Inflammatory macrophage treated with lipopolysaccharide for 4 hours (primary cell): ENCODE measurements at regions not wholly inside any gene's neighbourhood (a gene's known extent, or its start where the extent isn't known, plus 50 kb on each side); places are given as distances from the start of the nearest gene placed in this dataset.

Experiments used
- DNase-seq: peaks from one replicate; pipeline ENCODE4 v3.0.0-alpha.2; 2020

DNA sequence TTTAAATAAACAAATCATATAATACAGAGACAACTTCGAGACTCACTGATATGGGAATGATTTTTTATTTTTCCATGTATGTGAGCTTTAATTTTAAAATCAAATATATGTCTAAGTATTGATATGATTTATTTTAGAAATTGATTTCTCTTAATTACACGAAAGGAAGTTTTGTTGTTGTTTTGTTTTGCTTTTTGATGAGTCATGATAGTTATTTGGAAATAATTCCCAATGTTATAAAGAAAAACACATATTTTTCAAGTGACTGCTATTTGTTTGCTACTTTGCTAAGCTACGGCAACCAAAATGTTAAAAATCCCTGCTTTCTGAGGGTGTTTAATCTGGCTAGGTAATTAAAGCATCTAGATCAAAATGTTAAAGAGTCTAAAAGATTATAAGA lies 2139.4 kb upstream of the TENM3 start:
- DNase-seq = no peak

DNA sequence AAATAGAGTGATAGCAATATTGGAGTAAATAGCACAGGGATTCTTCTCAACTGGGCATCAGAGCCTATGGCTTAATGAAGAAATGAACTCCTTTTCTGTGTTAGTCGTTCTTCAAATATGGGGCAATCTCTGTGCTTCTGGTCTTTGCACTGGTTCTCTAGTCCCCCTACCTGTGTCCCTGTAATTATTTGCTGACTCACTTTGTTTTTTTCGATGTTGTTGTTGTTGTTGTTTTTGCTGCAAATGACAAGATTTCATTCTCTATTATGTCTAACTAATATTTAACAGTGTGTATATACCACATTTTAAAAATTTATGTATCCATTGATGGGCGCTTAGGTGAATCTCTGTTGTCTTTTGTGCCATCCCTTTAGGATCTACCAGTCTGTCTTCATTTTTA lies 2137.8 kb upstream of the TENM3 start:
- DNase-seq = no peak

DNA sequence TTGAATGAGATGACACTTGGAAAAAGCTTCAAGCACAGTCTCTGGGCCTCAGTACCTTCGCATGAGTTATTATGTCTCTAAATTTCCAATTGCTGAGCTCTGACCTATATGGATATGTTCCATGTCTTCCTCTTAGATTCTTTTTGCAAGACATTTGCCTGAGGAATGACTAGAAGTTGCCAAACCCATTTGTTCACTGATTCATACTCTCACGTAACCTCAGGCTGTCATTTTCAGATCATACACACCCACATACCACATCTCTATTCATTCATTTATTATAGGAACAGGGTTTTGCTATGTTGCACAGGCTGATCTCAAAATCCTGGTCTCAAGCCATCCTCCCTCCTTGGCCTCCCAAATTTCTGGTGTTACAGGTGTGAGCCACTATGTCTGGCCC lies 2137.1 kb upstream of the TENM3 start:
- DNase-seq = no peak

DNA sequence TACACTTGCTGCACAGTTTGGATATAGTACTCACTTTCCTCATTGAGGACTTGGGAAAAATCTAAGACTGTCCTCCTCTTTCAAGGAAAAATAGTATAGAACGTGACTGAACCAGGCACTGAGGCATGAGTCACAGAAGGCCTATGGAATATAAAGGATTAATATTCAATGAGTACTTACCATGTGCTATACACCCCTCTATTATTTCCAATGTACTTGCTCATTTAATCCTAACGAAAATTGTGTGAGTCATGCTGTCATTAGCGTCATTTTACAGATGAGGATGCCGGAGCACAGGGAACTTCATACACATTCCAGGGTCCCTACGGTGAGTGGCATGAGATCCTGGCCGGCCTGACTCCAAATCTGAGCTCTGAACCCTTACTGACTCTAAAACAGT lies 2136.2 kb upstream of the TENM3 start:
- no peak for DNase-seq

DNA sequence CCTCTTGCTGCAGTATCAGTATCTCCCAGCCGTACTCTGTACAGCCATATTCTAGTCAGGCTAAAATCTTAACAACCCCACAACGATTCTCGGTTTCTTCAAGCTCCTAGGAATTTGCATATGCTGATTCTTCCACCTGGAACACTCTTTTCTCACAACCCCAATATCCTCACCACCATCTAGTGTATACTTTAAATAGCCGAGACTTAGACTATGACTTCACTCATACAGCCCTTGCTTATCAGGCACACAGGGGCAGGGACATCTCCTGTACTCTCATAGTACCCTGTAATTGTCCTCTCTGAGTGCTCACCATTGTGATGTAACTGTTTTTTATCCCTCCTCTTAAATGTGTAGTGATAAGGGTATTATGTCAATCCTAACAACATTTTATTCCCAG lies 2126.4 kb upstream of the TENM3 start:
- DNase-seq = no peak

DNA sequence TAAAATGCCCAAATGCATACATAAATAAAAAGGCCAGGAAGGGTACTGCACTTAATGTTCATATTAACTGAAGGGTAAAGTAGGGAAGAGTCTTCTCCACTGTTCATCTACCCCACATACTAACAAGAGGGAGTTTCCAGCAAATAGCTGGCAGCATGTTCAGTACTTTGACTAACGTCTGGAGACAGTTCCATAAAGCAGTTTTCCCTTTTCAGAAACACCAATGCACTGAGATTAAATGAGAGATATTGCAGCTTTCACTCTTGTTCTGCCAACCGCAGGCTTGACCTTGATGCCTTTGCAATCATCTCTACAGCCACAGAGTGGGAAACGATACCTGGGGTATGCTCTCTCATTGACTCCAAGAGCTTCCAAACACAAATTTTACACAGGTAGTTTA lies 2123.1 kb upstream of the TENM3 start:
- no peak for DNase-seq

DNA sequence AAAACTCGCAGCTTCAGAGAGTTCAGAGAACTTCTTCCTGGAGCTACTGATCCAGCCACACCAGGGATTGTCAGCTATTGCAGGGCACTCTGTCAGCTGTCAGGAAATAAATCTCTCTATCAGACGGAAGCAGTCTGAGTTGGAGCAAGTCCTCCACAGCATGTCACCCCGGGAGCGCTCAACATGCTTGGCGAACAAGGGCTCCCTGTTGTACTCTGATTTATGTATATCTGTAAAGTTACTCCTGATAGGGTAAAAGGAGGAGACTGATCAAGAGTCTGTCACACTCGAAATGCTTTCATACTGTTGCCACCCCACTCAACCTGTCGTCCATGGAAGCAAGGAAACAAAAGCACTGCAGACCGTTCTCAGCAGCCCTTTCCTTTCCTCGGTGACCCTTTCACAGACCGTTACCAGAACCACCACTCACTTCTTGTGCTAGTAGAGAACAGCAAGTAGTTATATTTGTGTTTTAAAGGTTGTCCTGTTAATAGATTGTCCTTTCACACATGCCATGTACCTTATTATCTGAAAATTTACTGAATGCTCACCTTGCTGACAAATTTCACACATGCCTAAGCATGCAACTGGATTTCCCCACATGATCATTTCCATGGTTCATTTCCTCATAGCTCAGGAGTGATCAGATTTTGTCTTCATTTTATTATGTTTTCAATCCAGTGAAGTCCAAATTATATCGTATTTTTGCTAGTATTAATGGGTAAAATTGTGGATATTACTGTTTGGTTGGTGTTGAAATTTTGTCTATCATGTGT lies 2108.9 kb upstream of the TENM3 start:
- DNase-seq = peak; percentile 16

DNA sequence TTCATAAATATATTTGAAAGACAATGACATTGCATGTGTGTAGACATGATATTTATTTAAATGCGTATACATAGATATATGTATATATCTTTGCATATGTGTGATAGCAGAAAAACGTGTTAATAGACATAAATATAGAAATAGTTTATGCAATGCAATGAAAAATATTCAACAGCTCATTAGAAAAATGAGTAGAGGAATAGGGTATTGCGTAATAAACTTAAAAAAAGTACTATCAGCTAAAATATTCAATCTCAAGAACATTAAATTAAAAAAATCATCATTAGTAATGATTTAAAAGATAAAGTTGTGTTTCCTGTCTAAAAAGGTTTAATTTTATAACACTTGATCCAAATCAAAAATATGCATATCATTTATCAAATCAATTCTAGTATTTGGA lies 2101.5 kb upstream of the TENM3 start:
- DNase-seq = no peak

DNA sequence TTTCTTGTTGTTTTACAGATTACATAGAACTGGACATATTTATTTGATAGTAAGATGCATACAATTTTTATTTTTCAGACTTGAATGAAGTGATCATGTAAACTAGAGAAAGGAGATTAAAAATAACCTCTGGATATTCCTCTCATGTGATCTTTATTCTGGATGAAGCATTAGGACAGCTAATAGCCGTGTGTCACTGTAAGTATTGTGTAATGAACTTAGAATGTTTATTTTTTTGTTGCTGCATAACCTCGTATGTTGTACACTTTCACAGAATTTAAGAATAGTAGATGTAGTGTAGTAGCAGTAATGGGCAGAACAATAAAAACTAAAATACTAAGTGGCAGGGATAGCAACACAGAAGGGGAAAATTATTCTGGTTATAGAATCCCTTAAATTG lies 2094.5 kb upstream of the TENM3 start:
- no peak for DNase-seq

DNA sequence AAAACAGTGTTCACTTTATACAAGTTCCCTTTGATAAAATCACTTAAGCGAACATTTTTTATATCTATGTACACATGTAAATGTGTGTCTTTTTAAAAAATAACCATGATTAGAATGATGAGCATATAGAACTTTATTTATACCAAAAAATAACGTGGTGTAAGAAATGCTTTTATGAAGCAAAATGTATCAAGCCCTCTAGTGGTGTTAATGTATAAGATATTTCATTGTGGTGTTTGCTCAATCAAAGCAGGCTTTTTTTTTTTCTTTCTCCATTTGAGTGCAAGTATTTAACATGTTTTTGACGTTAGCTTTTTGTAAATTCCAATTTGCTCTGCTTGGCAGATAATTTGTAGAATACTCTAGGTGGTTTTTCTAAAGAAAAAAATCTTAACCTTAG lies 2092.4 kb upstream of the TENM3 start:
- peak; percentile 18 for DNase-seq

DNA sequence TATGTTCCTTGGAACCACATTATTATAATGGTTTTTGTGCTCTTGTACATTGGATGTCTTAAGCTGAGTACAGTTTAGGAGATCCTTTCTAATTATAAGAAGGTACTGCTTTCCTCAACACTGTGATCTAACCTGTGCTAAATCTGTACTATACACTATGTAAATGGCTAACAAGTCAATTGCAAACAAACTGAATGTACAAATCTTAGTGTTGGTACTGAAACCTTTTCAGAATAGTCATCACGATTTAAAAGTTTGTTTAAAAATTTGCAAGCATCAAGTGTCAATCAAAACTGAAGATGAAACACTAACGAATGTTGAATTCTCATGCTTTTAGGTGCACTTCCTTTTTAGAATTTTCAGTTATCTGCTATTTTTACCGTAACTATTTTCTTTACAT lies 2090.4 kb upstream of the TENM3 start:
- DNase-seq = no peak

DNA sequence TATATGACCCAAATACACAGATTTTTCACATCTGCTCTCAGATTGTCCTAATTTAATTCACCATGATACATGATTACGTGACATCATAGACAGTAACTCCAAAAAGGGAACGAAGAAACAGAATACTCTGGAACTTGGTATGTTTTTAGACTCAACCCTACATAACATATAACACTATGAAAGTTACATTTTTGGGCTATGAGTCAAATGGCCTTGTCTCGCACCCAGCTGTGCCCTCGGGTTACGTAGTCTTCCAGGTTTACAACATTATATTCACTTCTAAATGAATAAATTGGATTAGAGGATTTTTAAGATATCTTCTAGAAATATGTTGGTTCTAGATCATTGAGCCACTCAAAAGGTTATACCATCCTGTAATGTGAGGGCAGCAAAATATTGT lies 2089.6 kb upstream of the TENM3 start:
- no peak for DNase-seq

DNA sequence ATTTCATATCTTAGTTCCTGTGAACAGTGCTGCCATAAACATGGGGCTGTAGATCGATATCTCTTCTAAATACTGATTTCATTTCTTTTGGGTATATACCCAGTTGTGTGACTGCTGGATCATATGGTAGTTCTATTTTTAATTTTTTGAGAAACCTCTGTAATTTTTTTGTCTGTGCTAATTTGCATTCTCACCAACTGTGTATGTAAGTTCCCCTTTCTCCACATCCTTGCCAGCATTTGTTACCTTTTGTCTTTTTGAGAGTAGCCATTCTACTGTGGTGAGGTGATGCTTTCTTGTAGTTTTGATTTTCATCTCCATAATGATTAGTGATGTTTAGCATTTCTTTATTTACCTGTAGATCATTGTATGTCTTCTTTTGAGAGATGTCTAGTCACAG lies 2086.5 kb upstream of the TENM3 start:
- no peak for DNase-seq

DNA sequence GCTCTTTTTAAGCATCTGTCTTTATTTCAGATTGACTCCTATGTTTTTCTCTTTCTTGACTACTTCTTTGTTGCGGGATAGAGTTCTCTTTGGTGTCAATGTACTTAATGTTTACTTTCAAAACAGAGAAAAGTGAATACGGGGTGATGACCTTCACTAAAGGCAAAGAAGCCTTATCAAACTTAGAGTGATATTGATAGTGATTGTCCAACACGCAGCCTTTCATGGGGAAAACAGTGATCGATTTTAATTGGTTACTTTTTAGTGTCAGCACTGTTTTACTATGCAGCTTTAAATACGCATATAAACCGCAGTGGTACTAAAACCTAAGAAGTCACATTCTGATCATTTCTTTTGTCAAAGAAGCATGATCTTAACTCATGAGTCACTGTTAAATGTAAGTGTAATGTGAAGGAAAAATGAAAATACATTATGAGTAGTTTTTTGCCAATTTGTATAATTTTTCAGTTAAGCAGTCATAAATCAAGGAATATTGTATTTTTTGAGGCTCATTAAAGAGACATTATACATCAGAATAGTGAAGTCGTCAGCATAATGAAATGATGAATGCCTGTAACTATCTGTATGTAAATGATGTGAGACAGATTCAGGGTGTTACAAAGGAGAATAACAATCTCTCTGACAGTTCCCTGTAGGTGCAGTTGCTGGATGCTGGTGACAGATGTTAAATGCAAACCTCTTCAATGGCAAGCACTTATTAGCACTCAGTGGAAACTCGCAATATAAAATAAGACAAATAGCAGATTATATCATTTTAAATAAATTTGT lies 2082.8 kb upstream of the TENM3 start:
- no peak for DNase-seq

DNA sequence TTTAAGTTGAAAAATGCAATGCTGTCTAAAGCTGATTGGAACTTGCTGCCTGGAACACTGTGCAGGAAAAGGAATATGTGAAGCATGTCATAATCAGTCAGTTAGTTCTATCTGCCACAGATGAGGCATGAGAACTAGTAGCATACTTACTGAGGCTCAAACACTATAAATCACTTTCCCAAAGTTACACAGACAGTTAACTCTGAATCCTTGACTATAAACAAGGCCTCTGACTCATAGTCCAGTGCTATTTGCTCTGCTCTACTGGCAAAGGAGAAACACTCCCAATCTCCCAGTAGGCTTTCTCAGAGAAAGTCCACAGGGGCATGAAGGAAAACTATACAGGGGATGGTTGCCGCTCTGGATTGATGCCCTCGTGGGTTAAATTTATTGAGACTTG lies 2078.4 kb upstream of the TENM3 start:
- no peak for DNase-seq

DNA sequence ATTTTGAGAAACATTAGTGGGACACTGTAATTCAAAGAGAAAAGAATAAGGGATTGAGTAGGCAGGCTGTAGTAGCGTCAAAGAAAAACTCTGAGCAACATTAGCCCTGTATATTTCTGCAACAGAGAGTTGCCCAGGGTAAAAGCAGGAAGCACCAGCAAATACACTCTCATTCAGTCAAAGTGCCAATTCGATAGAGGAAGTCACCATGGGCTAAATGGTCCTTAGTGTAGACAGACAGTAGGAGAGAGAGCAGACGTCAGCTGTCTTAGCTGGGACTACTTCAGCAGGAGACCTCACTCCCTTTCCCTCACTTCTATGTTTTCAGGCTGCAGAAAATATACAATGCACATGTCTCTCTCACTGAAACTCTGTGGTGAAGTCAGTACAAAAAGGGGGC lies 2073.8 kb upstream of the TENM3 start:
- DNase-seq = no peak

DNA sequence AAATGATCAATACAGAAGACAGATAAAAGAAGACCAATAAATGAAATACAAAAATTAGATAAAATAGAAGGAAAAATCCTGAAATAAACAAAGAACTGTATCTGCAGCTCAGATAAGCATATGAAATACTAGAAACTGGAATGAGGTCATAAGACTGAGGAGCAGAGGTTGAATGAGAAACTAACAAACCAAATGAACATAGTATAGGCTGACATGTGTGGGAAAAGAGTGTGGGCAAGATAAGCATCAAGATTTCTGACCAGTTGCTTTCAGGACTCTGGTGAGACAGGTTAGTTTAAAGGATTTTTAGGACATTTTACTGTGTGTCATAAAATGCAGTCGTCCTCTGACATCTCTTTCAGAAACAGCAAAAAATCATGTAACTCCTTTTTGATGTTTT lies 2073.2 kb upstream of the TENM3 start:
- no peak for DNase-seq

DNA sequence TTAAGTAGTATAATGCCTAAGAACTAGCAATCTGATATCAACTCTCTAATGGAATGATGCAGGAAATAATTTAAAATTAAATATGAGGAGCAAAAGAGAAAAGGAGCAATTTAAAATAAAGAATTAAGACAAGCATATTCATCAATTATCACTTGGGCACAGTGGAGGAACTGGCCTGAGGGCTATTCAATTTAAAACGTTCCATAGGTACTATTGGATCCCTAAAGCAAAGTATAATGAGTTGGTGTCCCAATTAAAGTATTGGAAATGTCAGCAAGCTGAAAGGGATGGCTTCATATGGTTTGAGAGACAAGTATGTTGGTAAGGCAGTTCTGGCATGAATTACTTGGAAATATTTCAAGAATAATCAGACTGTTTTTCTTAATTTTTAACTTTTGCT lies 2064.1 kb upstream of the TENM3 start:
- no peak for DNase-seq

DNA sequence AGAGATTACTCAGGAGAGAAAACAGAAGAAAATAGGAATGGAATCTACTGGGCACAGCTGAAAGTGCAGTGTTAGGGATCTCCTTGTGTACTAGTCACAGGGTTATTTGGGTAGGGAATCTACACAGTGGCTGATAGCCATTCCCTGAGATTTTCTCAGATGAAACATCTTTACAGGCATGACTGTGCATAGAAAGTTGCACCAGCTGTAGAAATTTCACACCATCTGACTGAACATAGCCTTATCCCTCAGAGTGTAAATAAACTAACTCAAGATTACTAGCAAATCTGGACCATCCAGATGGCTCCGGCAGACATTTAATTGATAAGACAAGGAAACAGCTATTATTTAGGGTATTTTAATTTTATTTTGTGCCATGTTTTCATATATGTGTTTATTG lies 2053.5 kb upstream of the TENM3 start:
- no peak for DNase-seq

DNA sequence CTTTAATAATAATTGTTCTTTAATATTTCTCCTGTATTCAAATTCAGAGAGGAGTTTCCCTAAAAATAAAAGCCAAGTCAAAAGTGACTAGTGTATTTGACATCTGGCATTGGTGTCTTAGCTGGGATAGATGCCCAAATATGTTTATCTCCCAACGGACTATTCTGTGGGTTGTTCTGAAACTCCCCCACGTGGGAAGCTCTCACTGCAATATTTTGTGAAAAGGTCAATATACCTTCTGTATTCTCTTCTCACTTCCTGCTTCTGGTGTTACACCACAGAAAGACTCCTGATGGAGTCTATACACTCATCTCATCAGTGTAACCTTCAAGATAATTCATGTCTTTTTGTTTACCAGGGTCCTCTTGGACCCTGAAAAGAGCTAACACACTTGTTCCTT lies 2052.8 kb upstream of the TENM3 start:
- no peak for DNase-seq

DNA sequence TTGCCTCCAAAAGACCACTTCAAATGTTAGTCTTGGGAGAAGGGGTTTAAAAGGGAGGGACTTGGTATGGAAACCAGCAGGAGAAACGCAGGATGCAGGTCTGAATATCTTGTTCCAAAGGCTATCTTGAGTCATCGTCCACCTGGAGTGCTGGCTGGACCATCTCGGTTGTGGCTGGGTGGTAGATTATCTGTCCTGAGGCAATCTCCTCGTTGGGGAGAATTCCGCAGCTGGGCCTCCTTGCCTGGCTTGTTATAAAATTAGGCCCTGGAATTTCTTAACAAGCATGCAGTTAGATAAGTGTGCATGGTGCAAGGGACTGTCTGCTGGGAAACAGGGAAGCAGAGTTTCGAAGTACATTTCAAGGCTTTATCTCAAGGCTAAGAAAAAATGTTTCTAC lies 2045.7 kb upstream of the TENM3 start:
- no peak for DNase-seq

DNA sequence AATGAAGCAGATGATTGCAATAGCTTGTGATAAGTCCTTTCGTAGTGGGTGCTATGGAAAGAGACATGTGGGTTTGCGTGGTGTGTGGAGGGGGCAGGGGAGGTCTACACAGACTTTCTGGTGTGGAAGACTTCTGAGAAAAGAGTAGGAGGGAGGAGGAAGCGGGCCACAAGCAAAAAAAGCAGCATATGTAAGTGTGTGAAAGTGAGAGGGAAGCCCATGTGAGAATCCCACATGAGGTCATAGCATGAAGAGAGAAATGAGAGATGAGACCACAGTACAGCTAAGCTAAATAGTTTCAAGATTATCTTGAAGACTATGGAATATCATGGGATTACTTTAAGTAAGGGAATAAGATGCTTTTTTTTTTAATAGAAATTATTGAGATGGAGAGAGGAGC lies 2039.9 kb upstream of the TENM3 start:
- no peak for DNase-seq

DNA sequence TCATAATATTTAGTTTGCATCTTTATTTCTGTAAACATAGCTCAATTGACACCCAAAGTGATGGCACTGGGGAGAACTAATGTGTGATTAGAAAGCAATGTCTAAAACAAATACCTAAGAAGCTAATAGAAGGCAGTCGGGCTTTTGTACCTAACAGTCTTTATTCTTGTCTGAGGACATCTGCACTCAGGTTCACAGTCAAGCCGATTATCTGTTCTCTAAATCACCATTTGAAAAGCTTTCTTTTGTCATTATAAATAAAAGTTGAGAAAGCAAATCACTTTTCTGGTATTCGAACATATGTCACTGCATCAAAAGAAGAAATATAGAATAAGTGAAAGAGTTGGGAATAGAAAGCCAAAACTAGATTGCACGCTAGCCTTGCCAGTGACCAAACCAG lies 2037.9 kb upstream of the TENM3 start:
- DNase-seq = no peak

DNA sequence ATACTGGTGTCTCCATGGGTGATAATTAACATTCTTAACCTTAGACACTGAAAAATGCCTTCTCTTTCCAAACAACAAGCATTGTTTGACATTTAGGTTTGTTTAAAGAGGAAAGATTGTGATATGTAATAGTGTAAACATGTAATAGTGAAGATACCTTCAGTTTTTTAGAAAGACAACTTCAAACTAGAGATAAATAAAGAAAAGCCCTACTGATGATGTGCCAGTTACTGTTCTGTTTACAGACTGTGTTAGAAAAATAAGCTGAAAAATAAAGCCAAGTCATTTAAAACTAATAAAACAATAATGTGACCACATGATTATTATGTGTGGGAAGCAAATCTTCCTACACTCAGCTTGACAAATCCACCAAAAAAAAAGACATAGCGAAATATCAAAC lies 2035.3 kb upstream of the TENM3 start:
- no peak for DNase-seq

DNA sequence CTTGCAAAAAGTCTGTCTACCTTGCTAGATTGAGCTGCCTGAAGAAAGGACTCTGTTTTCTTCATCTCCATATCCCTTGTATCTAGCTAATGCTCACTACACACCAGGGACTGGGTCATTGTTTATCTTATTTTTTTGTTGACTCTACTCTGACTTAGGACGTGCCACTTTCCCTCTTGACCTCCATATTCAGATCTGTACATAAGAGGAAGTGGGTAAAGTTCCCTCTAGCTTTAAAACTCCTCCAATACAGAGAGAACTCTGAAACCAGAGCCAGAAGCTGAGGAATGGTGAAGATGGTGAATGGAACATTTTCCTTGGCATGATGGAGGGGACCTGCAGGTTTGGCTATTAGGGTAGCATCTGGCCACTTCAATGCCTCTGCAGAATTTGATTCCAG lies 2026.1 kb upstream of the TENM3 start:
- no peak for DNase-seq
